ENCODE measurements at regions not wholly inside any gene's neighbourhood (a gene's known extent, or its start where the extent isn't known, plus 50 kb on each side); places are given as distances from the start of the nearest gene placed in this dataset.

- FAIRE-seq, result peak; percentile 91
- no peaks in the 10 kb centered on the region for H3K27me3 ChIP-seq (ENCODE audit: control insufficient read depth, insufficient read depth, low read length)
- TF ChIP-seq, protein P1, sequence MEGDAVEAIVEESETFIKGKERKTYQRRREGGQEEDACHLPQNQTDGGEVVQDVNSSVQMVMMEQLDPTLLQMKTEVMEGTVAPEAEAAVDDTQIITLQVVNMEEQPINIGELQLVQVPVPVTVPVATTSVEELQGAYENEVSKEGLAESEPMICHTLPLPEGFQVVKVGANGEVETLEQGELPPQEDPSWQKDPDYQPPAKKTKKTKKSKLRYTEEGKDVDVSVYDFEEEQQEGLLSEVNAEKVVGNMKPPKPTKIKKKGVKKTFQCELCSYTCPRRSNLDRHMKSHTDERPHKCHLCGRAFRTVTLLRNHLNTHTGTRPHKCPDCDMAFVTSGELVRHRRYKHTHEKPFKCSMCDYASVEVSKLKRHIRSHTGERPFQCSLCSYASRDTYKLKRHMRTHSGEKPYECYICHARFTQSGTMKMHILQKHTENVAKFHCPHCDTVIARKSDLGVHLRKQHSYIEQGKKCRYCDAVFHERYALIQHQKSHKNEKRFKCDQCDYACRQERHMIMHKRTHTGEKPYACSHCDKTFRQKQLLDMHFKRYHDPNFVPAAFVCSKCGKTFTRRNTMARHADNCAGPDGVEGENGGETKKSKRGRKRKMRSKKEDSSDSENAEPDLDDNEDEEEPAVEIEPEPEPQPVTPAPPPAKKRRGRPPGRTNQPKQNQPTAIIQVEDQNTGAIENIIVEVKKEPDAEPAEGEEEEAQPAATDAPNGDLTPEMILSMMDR (IDR thresholded peaks at IDR 0.05; ENCODE audit: borderline replicate concordance, extremely low read depth, insufficient read depth), result peak; percentile 92
- H3K9me3 ChIP-seq (ENCODE audit: control insufficient read depth in 2 of 3, insufficient read depth in 1 of 3, low read length in 3 of 3), result no peaks in the 10 kb centered on the region
- peak overlapping the region; percentile 70 to 83 (median 74) for H3K4me3 ChIP-seq (ENCODE audit: low read length in 3 of 3)
- H3K27ac ChIP-seq (ENCODE audit: low read depth in 2 of 2, low read length in 2 of 2), result no peak overlapping the region
- DNase-seq, result peak; percentile 73 to 91 (median 82)
- intact Hi-C loops (cut with DNase I), result loop anchor here (10.0 kb wide), 1 partner anchor 568 kb away; no protein-coding TSS in a partner anchor
- H3K9ac ChIP-seq (ENCODE audit: low read length in 3 of 3), result peak overlapping the region; percentile 54 to 75 (median 66)
- no peaks in the 10 kb centered on the region for H3K36me3 ChIP-seq (ENCODE audit: control insufficient read depth in 2 of 3, insufficient read depth in 3 of 3, low read length in 3 of 3)
- no peaks in the 10 kb centered on the region for H3K4me1 ChIP-seq (ENCODE audit: control insufficient read depth in 2 of 3, insufficient read depth in 2 of 3, low read depth in 1 of 3, low read length in 3 of 3)
Observed at GRCh38 chr2:168346725-168347477, 99.5 kb upstream of the STK39 start.

- intact Hi-C loops (cut with DNase I), result loop anchor here (10.0 kb wide), 1 partner anchor 567 kb away; no protein-coding TSS in a partner anchor
- Histone ChIP-seq H3K4me1 (ENCODE audit: control insufficient read depth in 2 of 3, insufficient read depth in 2 of 3, low read depth in 1 of 3, low read length in 3 of 3) (no peaks in the 10 kb centered on the region), H3K36me3 (ENCODE audit: control insufficient read depth in 2 of 3, insufficient read depth in 3 of 3, low read length in 3 of 3) (no peaks in the 10 kb centered on the region), H3K27me3 (ENCODE audit: control insufficient read depth, insufficient read depth, low read length) (no peaks in the 10 kb centered on the region), H3K9me3 (ENCODE audit: control insufficient read depth in 2 of 3, insufficient read depth in 1 of 3, low read length in 3 of 3) (peaks cover 0 to 3% (median 0%) of the 10 kb centered on the region in 3 donors), H3K27ac (ENCODE audit: low read depth in 2 of 2, low read length in 2 of 2) (no peak overlapping the region), H3K4me3 (ENCODE audit: low read length in 3 of 3) (no peak overlapping the region), H3K9ac (ENCODE audit: low read length in 3 of 3) (no peak overlapping the region)
- DNase-seq (peak in 4 of 5 donors; percentile 33 to 64 (median 49)), FAIRE-seq (no peak)
- TF ChIP-seq, protein P1 (IDR thresholded peaks at IDR 0.05; ENCODE audit: borderline replicate concordance, extremely low read depth, insufficient read depth), result peak; percentile 38
Observed at GRCh38 chr2:168348076-168348475, 100.7 kb upstream of the STK39 start.

DNA sequence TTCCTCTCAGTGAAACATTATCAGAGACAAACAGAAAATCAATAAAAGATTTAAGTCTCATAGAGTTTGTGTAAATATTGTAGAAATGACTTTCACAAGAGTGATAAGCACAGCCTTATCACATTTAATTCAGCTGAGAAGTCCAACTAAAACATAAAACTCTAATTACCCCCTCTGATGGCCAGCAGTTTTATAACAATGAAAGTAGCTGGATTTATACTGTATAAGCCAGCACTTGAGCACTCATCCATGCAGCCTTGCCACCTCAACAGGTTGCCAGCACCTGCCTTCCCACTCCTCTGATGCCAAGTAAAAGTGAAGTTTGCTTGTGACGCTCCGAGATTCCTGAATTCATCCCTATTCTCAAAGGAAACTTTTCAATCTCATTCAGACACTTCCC, 103.0 kb upstream of the STK39 start:
- no peak overlapping the region for H3K27ac ChIP-seq (ENCODE audit: low read depth in 2 of 2, low read length in 2 of 2)
- intact Hi-C loops (cut with DNase I), result no loop called here
- no peak for FAIRE-seq
- TF ChIP-seq, protein P1 (IDR thresholded peaks at IDR 0.05; ENCODE audit: borderline replicate concordance, extremely low read depth, insufficient read depth), result no peak
- no peak overlapping the region for H3K4me3 ChIP-seq (ENCODE audit: low read length in 3 of 3)
- H3K9ac ChIP-seq (ENCODE audit: low read length in 3 of 3), result no peak overlapping the region
- H3K9me3 ChIP-seq (ENCODE audit: control insufficient read depth in 2 of 3, insufficient read depth in 1 of 3, low read length in 3 of 3), result peaks cover 0 to 6% (median 0%) of the 10 kb centered on the region in 3 donors
- no peaks in the 10 kb centered on the region for H3K4me1 ChIP-seq (ENCODE audit: control insufficient read depth in 2 of 3, insufficient read depth in 2 of 3, low read depth in 1 of 3, low read length in 3 of 3)
- H3K27me3 ChIP-seq (ENCODE audit: control insufficient read depth, insufficient read depth, low read length), result no peaks in the 10 kb centered on the region
- H3K36me3 ChIP-seq (ENCODE audit: control insufficient read depth in 2 of 3, insufficient read depth in 3 of 3, low read length in 3 of 3), result no peaks in the 10 kb centered on the region
- DNase-seq, result peak in 2 of 5 donors; percentile 43 to 44
